Activated T-helper 17 cell treated with anti-CD3 and anti-CD28 coated beads, Interleukin-2, amount 50 U/mL, for 72 hours (primary cell): ENCODE measurements at regions not wholly inside any gene's neighbourhood (a gene's known extent, or its start where the extent isn't known, plus 50 kb on each side); places are given as distances from the start of the nearest gene placed in this dataset.
"Not testable (repeated sequence)": the region's sequence is repeated elsewhere in the genome, so short reads cannot be mapped to it uniquely, and the experiment has no call there.

Experiments used
- ATAC-seq: fragments of 150-1000 bp; cut with Tn5 transposase; replicated peaks from 2 replicates; pipeline ENCODE4 v1.10.0; 2021; ENCODE audit warnings: mild to moderate bottlenecking, moderate library complexity
- H3K27ac Mint-ChIP-seq: one replicate; pipeline ENCODE4 v1.8.0; 2022; ENCODE audit warnings: mixed read lengths
- H3K27me3 Mint-ChIP-seq: one replicate; pipeline ENCODE4 v1.8.0; 2022; ENCODE audit warnings: mixed read lengths
- H3K36me3 Mint-ChIP-seq: one replicate; pipeline ENCODE4 v1.8.0; 2022; ENCODE audit warnings: low read depth, mild to moderate bottlenecking, mixed read lengths
- H3K4me1 Mint-ChIP-seq: one replicate; pipeline ENCODE4 v1.8.0; 2022; ENCODE audit warnings: mixed read lengths
- H3K4me3 Mint-ChIP-seq: one replicate; pipeline ENCODE4 v1.8.0; 2022; ENCODE audit warnings: mild to moderate bottlenecking, mixed read lengths
- H3K9me3 Mint-ChIP-seq: one replicate; pipeline ENCODE4 v1.8.0; 2022; ENCODE audit warnings: mixed read lengths

DNA sequence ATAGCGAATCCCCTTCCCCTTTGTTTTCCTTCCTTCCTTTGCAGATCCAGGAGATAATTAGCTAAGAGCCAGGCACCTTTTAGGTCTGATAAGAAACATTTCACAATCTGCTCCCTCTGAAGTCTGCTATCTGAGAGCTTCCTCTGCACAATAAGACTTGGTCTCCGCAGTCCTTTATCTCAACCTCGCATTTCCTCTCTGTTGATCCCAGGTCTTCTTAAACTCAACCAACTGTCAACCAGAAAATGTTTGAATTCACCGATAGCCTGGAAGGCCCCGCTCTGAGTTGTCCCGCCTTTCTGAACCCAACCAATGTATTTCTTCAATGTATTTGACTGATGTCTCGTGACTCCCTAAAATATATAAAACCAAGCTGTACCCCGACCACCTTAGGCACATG lies 78.4 kb upstream of the CTDP1 start:
- no peak overlapping the region for H3K4me3 Mint-ChIP-seq
- no peaks in the 10 kb centered on the region for H3K4me1 Mint-ChIP-seq
- no peaks in the 10 kb centered on the region for H3K36me3 Mint-ChIP-seq
- peaks cover 15% of the 10 kb centered on the region for H3K27me3 Mint-ChIP-seq
- H3K9me3 Mint-ChIP-seq, result no peaks in the 10 kb centered on the region
- ATAC-seq, result no peak
- H3K27ac Mint-ChIP-seq, result peak overlapping the region; percentile 36

GRCh38 chr18:79603321-79604204 lies 76.0 kb upstream of the CTDP1 start:
- Mint-ChIP-seq H3K36me3 (no peaks in the 10 kb centered on the region), H3K27me3 (peaks cover 11% of the 10 kb centered on the region), H3K4me1 (no peaks in the 10 kb centered on the region), H3K4me3 (no peak overlapping the region), H3K9me3 (no peaks in the 10 kb centered on the region), H3K27ac (no peak overlapping the region)
- ATAC-seq, result no peak

GRCh38 chr18:79604205-79604912 lies 75.2 kb upstream of the CTDP1 start:
- no peaks in the 10 kb centered on the region for H3K36me3 Mint-ChIP-seq
- H3K4me3 Mint-ChIP-seq, result no peak overlapping the region
- H3K27ac Mint-ChIP-seq, result no peak overlapping the region
- no peak for ATAC-seq
- H3K27me3 Mint-ChIP-seq, result peaks cover 11% of the 10 kb centered on the region
- no peaks in the 10 kb centered on the region for H3K9me3 Mint-ChIP-seq
- H3K4me1 Mint-ChIP-seq, result no peaks in the 10 kb centered on the region

GRCh38 chr18:79604913-79605880 lies 74.4 kb upstream of the CTDP1 start:
- no peak for ATAC-seq
- Mint-ChIP-seq H3K4me3 (no peak overlapping the region), H3K9me3 (no peaks in the 10 kb centered on the region), H3K4me1 (no peaks in the 10 kb centered on the region), H3K27me3 (peaks cover 11% of the 10 kb centered on the region), H3K36me3 (no peaks in the 10 kb centered on the region), H3K27ac (no peak overlapping the region)

DNA sequence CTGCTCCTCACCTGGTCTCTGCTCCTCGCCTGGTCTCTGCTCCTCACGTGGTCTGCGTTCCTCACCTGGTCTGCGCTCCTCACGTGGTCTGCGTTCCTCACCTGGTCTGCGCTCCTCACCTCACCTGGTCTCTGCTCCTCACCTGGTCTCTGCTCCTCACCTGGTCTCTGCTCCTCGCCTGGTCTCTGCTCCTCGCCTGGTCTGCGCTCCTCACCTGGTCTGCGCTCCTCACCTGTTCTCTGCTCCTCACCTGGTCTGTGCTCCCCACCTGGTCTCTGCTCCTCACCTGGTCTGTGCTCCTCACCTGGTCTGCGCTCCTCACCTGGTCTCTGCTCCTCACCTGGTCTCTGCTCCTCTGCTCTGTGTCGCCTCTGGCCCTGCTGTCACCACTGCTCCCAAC lies 73.5 kb upstream of the CTDP1 start:
- H3K4me3 Mint-ChIP-seq, ATAC-seq, H3K4me1 Mint-ChIP-seq, H3K9me3 Mint-ChIP-seq, H3K27ac Mint-ChIP-seq, H3K27me3 Mint-ChIP-seq, H3K36me3 Mint-ChIP-seq: not testable (repeated sequence)

DNA sequence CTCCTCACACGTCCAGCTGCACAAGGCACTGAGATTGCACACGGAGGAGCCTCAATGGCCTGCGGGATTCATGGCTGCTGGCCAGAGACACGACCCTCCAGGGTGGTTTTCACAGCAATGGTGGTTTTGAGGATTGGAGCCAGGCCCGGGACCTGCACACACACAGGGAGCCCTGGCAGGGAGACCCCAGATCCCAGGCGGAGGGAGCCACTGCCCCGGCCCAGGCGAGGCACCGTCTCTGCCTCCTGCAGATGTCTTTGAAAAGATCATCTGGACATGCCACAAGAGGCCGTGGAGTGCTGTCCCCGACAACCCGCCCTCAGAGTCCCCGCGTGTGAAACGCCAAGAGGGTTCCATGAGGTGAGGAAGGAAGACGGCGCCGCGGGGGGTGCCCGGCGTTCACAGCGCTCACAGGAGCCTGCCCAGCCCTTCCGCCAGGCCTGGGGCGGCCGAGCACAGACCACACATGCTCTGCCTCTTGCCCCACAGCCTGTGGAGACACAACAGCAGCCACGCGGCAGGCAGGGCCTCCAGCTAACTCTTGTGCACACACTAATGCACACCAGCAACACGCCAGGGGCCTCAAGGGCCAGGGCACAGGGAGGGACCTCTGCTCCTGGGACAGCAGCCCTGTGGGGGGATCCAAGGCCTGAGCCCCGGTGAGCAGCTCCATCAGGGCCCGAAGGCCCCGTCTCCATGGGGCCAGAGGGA lies 72.8 kb upstream of the CTDP1 start:
- Mint-ChIP-seq H3K9me3 (no peaks in the 10 kb centered on the region), H3K4me1 (no peaks in the 10 kb centered on the region), H3K27ac (no peak overlapping the region), H3K36me3 (no peaks in the 10 kb centered on the region), H3K27me3 (peaks cover 3% of the 10 kb centered on the region), H3K4me3 (no peak overlapping the region)
- no peak for ATAC-seq

GRCh38 chr18:79607361-79607952 lies 72.1 kb upstream of the CTDP1 start:
- no peak overlapping the region for H3K4me3 Mint-ChIP-seq
- peaks cover 3% of the 10 kb centered on the region for H3K27me3 Mint-ChIP-seq

DNA sequence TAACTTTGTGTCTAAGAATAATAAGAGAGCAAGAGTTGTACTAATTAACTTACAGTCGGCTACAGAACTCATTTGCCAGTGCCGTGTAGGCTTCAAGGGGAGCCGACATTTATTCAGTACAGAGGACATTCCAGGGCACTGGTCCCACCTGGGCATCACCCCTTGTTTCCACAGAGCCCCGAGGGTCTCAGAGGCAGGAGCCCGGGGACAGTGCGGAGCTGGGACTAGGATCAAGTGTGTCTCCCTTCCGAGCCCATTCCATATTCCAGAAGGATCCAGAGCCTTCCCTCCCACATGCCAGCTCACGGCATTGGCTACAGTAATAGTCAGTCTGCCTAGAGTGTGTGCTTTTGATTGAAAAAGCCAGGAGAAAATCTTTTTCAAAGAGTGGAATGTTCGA lies 71.5 kb upstream of the CTDP1 start:
- H3K4me1 Mint-ChIP-seq, result no peaks in the 10 kb centered on the region
- H3K9me3 Mint-ChIP-seq, result no peaks in the 10 kb centered on the region
- H3K36me3 Mint-ChIP-seq, result no peaks in the 10 kb centered on the region
- H3K4me3 Mint-ChIP-seq, result no peak overlapping the region
- no peak overlapping the region for H3K27ac Mint-ChIP-seq
- no peaks in the 10 kb centered on the region for H3K27me3 Mint-ChIP-seq
- ATAC-seq, result no peak

More at GRCh38 chr18:79607361-79607952, 72.1 kb upstream of the CTDP1 start:
- H3K4me1 Mint-ChIP-seq, result no peaks in the 10 kb centered on the region
- no peaks in the 10 kb centered on the region for H3K9me3 Mint-ChIP-seq
- H3K36me3 Mint-ChIP-seq, result no peaks in the 10 kb centered on the region
- no peak overlapping the region for H3K27ac Mint-ChIP-seq
- no peak for ATAC-seq

GRCh38 chr18:79608535-79608934 lies 71.1 kb upstream of the CTDP1 start:
- no peaks in the 10 kb centered on the region for H3K9me3 Mint-ChIP-seq
- ATAC-seq, result no peak
- H3K36me3 Mint-ChIP-seq, result no peaks in the 10 kb centered on the region
- H3K4me1 Mint-ChIP-seq, result no peaks in the 10 kb centered on the region
- no peak overlapping the region for H3K27ac Mint-ChIP-seq
- no peaks in the 10 kb centered on the region for H3K27me3 Mint-ChIP-seq
- no peak overlapping the region for H3K4me3 Mint-ChIP-seq

- no peak overlapping the region for H3K27ac Mint-ChIP-seq
- H3K4me1 Mint-ChIP-seq, result no peaks in the 10 kb centered on the region
- no peak for ATAC-seq
- no peaks in the 10 kb centered on the region for H3K9me3 Mint-ChIP-seq
- H3K36me3 Mint-ChIP-seq, result no peaks in the 10 kb centered on the region
- no peaks in the 10 kb centered on the region for H3K27me3 Mint-ChIP-seq
- H3K4me3 Mint-ChIP-seq, result no peak overlapping the region
Observed at GRCh38 chr18:79608999-79609461, 70.6 kb upstream of the CTDP1 start.

DNA sequence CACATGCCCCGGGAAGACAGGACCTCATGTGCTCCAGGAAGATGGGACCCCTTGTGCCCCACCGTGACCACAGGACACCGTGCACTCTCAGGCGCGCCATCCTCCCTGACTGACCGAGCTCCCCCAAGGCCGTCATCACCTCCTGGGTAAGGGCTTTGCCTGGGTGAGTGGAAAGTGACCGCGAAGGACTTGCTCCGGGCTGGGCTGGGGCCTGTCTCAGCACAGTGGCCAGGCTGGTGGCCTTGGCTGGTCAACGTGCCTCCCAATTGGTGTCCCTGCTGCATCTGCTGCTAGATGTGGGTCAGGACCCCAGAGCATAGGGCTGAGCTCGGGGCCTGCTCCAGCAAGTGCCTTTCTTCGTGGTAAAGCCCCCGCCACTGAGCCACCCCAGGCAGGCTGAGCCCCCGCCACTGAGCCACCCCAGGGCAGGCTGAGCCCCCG lies 69.7 kb upstream of the CTDP1 start:
- Mint-ChIP-seq H3K27ac (no peak overlapping the region), H3K36me3 (no peaks in the 10 kb centered on the region), H3K9me3 (no peaks in the 10 kb centered on the region), H3K4me1 (no peaks in the 10 kb centered on the region), H3K27me3 (no peaks in the 10 kb centered on the region), H3K4me3 (no peak overlapping the region)
- ATAC-seq, result no peak

DNA sequence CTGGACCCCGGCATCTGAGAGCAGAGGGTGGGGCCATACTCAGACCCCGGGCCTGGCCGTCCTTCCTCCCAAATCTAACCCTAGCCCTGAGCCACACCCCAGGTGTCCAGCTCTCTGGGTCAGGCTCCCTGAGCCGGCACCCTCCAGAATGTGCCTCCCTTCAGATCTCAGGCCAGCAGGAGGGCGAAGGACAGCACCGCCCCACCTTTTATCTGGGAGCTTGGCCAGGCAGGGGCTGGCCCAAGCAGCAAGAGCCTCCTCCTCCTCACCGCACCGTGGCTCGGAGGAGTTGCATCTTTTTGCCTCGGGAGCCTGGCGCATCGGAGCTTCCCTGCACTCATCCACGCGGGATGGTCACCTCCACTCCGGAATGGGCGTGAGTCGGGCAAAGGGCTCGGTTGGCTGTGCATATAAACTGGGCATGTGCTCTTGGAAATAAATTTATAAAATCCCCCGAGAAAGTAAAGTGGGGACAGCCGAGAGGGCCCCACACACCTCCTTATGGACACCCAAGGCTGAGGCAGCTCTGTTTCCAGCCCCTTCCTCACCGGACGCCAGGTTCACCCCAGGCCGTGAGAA lies 69.1 kb upstream of the CTDP1 start:
- no peak overlapping the region for H3K4me3 Mint-ChIP-seq
- no peaks in the 10 kb centered on the region for H3K4me1 Mint-ChIP-seq
- no peaks in the 10 kb centered on the region for H3K9me3 Mint-ChIP-seq
- H3K27ac Mint-ChIP-seq, result no peak overlapping the region
- no peaks in the 10 kb centered on the region for H3K27me3 Mint-ChIP-seq
- no peaks in the 10 kb centered on the region for H3K36me3 Mint-ChIP-seq
- no peak for ATAC-seq

- no peak for ATAC-seq
- Mint-ChIP-seq H3K36me3 (no peaks in the 10 kb centered on the region), H3K27me3 (no peaks in the 10 kb centered on the region), H3K4me3 (no peak overlapping the region), H3K9me3 (no peaks in the 10 kb centered on the region), H3K27ac (no peak overlapping the region), H3K4me1 (no peaks in the 10 kb centered on the region)
Observed at GRCh38 chr18:79611040-79611681, 68.4 kb upstream of the CTDP1 start.
